Tibial nerve (tissue), 3 donors: ENCODE measurements at regions not wholly inside any gene's neighbourhood (a gene's known extent, or its start where the extent isn't known, plus 50 kb on each side); places are given as distances from the start of the nearest gene placed in this dataset.

Experiments used
- POLR2A ChIP-seq, 2 donors: fragments of 450-650 bp; IDR thresholded peaks; one replicate each; pipeline ENCODE4 v1.6.1; 2017; ENCODE audit warnings: antibody characterized with exemption in 2 of 2, mild to moderate bottlenecking in 2 of 2, moderate library complexity in 2 of 2
- TF ChIP-seq, protein P1 (sequence below), 5 experiments: fragments of 200-600 bp in 3 of 5; fragments of 450-650 bp in 2 of 5; sonication (generic) in 3 of 5; IDR thresholded peaks; one replicate each; pipeline ENCODE4 v1.5.1; 2016 to 2019; ENCODE audit warnings: antibody characterized with exemption in 5 of 5, mild to moderate bottlenecking in 3 of 5, moderate library complexity in 2 of 5

GRCh38 chr4:4735136-4735750 is 124.2 kb upstream of the MSX1 start:
- TF ChIP-seq, protein P1, sequence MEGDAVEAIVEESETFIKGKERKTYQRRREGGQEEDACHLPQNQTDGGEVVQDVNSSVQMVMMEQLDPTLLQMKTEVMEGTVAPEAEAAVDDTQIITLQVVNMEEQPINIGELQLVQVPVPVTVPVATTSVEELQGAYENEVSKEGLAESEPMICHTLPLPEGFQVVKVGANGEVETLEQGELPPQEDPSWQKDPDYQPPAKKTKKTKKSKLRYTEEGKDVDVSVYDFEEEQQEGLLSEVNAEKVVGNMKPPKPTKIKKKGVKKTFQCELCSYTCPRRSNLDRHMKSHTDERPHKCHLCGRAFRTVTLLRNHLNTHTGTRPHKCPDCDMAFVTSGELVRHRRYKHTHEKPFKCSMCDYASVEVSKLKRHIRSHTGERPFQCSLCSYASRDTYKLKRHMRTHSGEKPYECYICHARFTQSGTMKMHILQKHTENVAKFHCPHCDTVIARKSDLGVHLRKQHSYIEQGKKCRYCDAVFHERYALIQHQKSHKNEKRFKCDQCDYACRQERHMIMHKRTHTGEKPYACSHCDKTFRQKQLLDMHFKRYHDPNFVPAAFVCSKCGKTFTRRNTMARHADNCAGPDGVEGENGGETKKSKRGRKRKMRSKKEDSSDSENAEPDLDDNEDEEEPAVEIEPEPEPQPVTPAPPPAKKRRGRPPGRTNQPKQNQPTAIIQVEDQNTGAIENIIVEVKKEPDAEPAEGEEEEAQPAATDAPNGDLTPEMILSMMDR (IDR thresholded peaks at IDR 0.05) = no peak
- TF ChIP-seq POLR2A (IDR thresholded peaks at IDR 0.05) = no peak
